CD4-positive, alpha-beta T cell treated with Interleukin-21 for 1 hour (primary cell): ENCODE measurements at regions not wholly inside any gene's neighbourhood (a gene's known extent, or its start where the extent isn't known, plus 50 kb on each side); places are given as distances from the start of the nearest gene placed in this dataset.

Source experiments
- DNase-seq: peaks from one replicate; pipeline ENCODE4 v3.0.0-alpha.2; 2020

DNA sequence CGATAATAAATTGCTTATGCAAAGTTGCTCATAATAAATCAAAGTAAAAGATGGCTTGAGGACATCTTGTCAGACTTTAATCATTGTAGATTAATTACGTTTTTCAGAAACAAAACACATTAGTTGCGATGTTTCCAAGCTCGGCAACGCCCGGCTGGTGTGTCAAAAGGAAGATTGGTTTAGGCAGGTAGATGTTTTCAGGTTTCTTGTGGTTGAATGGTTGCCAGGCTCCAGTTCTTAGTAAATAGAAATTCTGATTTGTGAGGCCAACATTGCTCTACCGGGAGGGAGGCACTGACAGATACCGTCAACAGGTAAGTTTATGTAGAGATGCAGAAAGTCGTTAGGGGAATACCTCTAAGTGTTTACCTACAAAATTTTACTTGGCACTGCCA, 280.3 kb downstream of the NPR3 start:
- no peak for DNase-seq

DNA sequence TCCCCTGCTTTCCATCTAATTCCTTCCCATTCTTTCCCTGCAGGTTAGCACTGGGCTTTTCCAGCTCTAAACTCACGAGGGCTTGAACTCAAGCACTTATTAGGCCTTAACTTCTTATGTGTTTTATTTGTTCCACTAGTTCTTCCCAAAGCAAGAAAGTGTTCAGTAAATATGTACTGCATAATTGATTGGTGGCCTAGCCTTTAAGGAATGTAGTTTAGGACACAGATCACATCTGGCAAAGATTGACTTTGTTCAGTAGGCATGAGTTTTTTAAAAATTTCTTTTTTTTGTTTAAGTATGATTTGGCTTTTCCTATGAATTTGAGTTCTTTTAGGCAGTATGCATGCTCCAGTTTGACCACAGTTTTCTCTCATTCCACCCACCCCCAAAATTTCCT, 285.2 kb downstream of the NPR3 start:
- DNase-seq, result no peak

DNA sequence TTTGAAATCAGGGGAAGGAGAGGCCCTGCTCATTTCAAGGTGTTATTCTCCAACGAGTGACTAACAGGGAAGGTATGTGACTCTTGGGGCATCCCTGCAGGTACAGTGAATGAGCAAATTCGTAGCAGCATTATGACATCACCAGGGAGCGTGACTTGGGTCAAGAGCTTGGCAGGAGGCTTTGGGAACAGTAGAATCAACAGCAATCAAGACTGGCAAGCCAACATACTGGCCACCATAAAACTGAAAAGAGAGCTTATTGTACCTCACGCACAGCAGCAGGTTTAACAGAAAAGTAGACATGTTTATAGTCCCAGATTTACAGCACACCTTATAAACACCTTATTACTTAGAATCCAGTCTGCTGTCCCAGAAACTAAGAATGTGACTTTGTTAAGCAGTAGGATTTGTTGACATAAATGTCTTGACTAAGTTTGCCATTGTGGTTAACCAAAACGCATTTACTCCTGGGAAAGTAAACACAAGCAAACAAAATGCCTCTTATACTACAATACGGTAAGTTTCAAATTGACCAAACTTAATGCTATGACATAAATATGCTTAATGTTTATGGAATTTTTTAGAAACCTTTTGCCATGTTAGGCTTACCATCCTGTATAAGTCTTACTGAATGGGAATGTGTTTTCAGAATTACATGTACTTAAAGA, 297.8 kb downstream of the NPR3 start:
- no peak for DNase-seq

DNA sequence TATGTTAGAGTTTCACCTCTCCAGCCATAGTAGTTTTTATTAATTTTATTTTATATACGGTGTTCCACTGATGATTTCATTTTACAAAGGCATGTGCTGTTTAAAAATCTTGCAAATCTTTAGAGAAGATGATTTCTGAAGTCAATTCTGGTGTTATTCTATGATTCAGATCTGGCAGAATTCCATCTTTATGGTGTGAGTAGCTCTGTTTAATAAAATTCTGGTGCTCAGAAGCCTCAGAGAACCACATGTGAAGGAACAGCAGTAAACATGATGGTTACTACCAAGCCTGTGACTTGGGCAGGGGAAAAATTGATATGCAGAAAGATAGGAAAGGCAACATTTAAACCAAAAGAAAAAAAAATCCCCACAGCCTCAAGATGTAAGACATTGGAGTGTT, 299.7 kb downstream of the NPR3 start:
- no peak for DNase-seq

DNA sequence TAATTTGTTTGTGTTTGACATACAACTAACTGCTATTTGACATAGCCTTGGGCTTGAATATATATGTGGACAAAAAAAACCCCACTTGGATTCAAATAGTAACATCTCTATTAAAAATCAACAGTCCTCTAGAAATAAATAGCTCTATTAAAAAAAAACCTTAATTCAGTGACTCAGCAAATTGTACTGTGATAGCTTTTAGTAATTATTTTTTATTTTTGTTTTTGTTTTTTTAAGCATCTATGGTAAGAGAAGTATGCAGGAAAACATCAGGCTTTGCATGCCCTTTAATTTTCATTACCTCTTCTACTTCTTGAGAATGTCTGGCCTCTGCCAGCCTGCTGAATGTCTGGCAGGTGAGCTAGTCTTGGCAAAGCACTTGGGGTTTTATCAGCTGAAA, 300.7 kb downstream of the NPR3 start:
- DNase-seq, result no peak

DNA sequence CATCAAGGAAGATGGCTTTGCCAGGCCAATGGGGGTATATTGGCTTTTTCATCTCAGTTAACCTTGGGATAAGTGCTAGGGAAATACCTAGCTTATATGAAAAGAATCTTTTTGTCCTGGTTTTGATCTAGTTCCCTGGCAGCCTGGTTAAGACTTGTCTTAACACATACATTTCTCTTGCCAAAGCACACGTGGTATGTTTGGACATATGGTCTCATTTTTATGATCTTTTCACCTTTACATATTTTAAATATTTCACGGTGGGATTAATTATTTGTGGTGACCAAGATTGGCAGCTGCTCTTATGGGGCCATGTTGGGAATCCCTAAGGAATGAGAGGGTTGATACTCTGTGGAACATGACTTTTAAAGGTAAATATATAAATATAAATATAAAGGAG, 312.5 kb downstream of the NPR3 start:
- DNase-seq, result no peak

DNA sequence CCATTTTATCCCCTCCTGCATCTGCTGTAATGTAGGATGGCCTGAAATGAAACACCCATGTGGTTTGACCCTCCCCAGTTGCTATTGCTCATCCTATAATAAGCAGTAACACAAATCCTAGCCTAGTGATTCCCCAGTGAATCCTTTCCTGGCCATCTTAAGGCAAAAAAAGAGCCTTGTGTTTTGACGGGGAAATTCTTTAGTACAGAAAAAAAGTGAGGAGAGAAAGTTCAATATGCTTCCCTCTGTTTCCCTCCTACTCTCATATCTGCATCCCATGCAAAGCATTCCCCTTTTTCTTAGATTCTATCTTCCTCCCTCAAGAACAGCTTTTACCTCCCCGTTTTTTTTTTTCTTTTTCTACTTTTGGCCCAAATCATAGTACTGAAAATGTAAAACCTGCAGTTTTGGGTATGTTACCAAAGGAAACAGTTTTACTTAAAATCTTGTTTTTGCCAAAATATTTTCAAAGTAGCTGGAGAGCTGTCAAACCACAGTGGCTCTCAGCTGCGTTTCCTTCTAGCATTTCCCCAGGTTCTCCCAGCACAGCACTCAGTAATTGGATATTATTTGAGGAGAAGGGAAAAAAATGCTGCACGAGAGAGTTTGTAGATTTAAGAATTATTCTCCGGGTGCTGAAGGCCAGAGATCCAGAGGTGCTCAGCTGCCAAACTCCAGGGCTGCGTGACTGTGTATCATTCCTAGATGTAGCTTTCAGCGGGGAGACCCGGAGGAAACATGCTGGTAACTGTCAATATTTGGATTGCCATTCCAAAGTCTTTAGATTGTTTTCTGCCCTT, 321.4 kb downstream of the NPR3 start:
- DNase-seq, result no peak

DNA sequence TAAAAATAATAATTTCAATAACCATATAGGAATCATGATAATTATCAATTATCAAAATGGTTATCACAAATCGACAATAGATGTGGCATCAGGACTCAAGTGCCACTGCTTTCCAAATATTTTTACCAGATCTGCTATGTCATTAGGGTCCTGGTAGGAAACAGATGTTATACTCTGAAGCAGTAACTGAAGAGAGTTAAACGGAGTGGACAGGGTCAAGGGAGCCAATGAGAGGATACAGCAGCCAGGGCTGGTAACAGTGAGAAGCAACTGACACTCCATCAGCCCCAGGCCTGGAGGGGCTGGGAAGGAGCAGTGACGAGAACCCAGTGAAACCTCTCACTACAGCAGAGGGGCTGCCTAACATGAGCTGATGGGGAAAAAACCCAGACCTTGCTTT, 322.4 kb downstream of the NPR3 start:
- no peak for DNase-seq

DNA sequence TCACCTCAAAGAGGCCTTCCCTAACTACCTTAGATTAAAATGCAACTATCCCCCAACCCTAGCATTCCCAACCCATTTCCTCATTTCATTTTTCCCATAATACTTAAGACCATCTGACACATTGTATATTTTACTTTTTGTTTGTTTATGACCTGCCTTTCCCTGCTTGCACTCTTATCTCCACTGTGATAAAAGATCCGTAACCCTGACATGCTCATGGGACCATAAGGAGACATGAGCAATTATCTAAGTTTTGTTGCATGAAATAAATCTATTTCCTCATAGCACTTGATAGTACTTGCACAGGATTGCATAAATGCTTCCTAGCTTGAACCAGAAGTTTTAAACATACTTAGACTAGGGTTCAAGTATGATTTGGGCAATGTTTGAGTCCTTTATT, 323.7 kb downstream of the NPR3 start:
- no peak for DNase-seq

DNA sequence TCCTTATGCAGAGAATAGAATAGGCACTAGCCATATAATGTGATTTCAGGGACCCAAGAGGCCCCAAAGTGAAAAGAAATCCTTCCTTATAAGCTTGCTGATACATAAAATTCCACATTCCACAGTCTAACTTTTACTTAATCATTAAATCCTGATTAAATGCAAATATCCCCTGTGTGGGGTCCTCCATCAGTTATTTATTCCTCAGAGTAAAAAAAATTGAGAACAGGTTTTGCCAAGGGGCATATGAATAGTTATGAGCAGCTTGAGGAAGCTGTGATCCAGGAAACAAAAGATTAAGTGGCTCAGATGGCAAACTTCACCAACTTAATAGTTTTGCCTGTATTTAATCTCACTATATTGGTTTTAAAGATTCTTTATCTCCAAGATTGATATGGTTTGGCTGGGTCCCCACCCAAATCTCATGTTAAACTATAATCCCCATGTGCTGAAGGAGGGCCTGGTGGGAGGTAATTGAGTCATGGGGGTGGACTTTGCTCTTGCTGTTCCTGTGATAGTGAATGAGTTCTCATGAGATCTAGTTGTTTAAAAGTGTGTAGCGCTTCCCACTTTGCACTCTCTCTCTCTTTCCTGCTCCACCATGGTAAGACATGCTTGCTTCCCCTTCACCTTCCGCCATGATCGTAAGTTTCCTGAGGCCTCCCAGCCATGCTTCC, 324.9 kb downstream of the NPR3 start:
- DNase-seq, result no peak

DNA sequence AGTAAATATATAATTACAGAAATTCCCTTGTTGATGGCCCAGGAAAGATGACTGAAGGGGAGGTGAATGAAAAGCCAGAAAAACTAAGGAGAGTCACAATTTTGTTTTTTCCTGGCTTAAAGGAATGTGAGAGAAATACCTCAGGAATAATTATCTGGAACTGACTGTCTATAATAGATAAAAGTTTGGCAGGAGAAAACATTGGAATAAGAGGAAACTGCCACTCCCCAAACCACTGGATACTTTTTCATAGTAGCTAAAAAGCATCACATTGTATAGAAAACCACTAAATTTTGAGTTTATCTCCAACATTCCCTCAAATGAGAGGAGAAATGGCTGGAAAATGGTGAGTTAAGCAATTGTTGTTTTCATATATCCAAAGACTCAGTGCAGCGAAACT, 326.0 kb downstream of the NPR3 start:
- no peak for DNase-seq

DNA sequence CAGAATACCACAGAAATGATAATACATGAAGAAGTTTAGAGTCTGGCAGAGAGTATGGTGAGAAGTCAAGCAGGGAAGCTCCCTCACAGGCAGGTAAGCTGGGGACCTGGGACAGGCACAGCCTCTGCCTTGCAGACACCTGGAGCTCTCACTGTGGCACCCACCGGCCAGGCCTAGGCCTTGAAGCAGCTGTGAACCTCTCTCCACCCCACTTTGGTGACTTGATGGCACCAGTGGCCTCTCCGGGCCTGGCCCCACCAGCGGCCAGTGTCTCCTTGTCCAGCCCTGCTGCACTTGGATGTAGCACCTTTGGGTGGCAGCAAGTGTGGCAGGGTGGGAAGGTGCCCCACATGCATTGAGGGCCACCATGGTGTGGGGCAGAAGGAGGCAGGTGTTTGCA, 330.5 kb downstream of the NPR3 start:
- no peak for DNase-seq

DNA sequence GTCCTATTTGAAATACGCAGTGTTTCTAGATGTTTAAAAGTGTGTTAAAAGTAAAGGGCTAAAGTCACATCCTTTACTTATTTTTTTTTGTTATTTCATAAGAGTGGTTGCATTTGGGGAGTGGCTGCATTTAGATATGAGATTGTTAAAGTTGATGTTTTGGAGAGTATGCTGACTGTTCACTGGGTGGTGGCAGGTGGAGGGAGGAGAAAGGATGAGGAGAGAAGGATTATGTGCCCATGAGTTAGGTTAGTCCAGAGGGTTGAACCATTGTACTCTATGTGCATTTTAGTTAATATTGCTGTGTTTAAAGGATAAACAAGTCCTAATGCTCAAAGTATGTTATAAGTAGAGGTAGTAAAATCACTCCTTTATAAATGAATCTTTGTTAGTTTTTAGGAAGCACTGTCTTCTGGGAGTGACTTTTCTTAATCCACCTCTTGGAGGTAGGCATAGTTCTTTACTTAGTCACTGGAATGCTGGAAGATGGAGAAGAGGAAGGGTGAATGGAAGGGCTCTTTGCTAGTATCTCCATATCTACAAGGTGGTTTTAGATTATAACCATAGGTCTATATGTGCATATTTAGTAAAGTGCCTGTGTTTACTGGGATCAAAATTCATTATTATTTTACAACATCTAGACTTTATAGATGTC, 332.3 kb downstream of the NPR3 start:
- DNase-seq, result no peak

DNA sequence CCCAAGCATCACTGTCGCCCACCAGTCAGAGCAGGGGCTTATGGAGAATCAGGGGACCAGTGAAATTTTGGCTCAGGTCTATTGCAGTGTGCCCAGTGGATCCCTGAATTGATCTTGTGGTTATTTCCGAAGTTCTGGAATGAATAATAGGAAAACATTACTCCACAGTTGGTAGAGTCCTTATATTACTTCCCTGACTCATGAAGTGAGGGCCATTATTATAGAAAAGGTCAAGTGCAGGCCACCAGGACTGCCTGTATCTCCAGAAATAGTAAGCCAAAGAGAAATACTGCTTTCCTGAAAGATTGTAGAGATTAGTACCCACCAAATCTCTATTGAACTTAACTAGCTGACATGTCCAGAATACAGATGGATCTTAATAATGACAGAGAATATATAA, 335.0 kb downstream of the NPR3 start:
- DNase-seq, result no peak

DNA sequence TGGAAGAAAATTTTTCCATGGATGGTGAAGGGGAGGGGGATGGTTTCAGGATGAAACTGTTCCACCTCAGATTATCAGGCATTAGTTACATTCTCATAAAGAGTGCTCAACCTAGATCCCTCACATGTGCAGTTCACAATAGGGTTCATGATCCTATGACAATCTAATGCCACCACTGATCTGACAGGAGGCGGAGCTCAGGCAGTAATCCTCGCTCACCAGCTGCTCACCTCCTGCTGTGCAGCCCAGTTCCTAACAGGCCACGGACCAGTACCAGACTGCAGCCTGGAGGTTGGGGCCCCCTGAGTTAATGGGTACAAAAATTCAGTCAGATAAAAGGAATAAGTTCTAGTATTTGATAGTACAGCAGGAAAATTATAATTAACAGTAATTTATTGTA, 337.2 kb downstream of the NPR3 start:
- no peak for DNase-seq

DNA sequence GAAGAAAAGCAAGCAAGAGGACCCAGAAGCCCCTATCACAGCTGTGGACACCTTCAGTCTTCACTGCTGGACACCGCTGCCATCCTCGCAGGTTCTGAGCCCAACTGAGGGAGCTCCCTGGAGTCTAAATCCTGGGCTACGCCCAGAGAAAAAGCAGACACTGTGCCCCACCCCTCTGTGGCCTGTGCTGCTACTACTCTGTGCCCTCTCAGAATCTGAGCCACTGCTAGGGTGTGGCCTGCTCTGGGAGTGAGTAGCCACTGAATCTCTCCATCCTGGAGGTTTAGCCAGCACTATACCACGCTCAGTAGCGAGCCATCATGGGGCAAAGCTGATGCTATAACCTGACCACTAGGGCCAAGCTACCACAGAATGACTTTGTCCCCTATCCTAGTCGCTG, 338.2 kb downstream of the NPR3 start:
- no peak for DNase-seq

DNA sequence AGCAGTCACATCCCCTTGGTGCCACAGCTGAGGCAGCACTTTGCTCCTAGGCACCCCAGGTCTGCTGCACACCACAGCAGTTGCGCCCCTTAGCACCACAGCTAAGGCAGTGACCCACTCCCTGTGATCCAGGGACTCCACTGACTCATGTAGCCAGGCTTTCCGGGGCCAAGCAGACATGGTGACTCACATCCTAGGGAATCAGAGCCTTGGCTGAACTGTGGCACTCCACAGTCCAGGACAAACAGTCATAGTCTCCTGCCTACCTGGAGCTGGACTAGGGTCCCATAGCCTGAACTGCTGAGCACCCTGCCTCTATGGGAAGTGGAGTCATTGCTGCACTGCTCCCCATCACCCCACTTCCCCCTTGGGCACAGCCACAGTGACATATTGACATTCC, 338.7 kb downstream of the NPR3 start:
- DNase-seq, result no peak

DNA sequence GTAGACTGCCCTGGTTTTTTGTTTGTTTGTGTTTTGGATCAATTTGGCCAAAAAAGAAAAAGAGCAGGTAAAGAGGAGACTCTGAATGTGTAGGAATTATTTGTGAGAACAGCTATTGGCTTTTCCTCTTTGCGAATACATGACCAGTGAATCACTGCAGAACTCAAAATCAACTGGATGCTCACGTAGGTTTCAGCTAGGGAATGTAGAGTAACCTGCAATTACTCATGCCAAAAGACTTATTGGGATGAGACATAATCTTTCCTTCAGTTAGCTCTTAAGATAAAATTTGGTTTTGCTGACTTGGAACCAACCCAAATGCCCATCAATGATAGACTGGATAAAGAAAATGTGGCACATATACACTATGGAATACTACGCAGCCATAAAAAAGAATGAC, 348.0 kb downstream of the NPR3 start:
- no peak for DNase-seq

DNA sequence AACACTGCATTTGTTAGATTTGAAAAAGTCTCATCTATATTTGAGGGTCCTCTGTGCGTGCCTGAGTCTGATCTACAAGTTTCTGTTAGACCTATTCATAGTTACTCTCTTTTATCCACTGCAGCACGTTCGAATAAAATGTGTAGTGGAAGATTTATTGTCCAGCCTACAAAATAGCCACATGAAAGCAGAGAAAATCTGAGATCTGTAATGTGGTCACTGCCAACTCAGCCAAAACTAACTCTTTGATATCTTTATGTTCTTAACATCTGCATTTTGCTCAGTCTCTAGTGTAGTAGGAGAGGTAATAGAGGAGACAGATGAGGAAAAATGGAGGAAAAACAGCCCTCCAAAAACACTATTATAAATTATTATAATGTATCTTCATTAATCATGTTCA, 354.0 kb downstream of the NPR3 start:
- DNase-seq, result no peak

DNA sequence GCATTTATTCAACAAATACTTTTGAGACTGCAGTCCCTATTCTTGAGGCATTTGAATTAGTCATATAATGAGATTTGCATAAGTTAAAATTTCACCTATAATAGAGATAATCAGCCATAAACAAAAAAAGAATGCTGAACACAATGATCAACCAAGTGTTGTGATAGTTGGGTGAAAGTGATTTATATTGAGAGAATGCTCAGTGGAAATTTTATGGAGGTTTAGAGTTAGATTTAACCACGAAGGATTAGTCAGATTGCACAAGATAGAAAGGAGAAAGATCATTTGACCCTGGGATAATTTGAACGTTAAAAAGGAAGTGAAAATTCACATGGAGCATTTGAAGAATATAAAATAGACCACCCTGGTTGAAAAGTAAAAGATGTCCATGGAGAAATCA, 356.2 kb downstream of the NPR3 start:
- no peak for DNase-seq

DNA sequence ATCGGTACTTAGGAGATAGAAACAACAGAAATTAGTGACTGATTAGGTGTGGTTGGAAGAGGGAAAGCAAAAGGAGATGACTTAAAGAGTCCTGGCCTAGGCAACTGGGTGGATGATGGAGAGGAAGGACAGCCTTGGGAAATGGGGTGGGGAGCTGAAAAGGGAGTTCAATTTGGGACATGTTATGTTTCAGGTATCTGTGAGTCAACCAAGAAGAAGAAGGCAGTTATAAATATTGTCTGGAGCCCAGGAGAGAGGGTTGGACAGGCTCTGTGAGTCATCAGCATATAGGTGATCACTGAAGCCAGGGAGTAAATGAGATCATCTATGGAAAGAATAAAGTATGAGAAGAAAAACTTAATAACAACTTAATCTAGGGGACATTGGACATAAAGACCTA, 357.7 kb downstream of the NPR3 start:
- no peak for DNase-seq

DNA sequence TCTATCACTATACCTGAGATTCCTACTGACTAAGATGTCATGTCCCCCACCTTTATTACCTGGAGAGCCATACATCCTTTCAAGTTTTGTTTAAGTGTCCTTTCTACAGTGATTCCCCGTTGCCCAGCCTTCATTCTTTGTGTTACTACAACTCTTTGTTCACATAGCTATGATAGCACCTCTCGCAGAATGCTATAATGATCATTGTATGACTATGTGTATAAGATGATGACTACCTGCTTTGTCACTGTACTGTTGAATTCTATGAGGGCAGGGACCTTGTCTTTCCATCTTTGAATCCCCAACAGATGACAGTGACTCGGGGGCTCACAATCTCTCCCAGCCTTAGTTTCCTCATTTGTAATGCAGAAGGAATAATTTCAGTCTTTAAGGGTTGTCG, 361.2 kb downstream of the NPR3 start:
- no peak for DNase-seq

DNA sequence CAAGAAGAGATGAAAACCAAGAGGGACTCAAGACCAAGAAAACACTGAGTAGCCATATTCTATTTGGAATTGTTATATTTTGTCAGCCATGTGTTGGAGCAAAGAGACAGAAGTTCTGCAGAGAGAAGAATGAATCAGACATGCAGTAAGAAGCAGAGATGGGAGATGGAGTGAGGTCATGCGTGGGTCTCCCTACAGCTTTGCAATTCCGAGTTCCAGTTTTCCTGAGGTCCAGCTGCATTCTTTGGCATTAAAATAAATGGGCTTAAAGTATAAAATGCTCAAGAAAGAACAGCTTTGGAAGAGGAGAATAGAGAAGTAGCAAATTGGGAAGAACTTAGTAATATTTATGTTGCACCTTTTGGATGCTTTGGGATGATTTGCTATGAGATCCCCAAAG, 361.6 kb downstream of the NPR3 start:
- no peak for DNase-seq

DNA sequence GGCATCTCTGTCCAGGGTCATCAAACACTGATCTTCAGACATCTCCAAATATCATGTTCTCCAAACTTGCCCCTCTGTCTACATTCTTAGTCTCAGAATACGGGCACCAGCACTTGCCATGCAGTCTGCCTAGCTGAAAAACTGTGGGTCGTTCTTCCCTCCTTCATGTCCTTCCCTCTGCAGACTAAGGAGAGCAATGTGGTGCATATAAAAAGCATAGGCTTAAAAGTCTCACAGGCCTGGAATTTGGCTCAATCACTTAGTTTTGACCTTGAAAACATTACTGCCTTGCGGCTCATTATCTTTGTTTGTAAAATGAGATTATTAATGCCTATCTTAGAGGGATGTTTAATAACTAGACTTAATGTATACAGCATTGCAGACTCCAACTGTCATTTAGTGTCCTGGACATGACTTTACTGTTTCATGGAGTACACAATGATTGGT, 362.8 kb downstream of the NPR3 start:
- no peak for DNase-seq
